ENCODE measurements at regions not wholly inside any gene's neighbourhood (a gene's known extent, or its start where the extent isn't known, plus 50 kb on each side); places are given as distances from the start of the nearest gene placed in this dataset.
A peak's percentile ranks its signal among the peaks of the same experiment; 100 is the strongest.

- no peak for DNase-seq
- Histone ChIP-seq H3K4me3 (no peak overlapping the region), H3K9me3 (no peaks in the 10 kb centered on the region), H3K4me1 (no peaks in the 10 kb centered on the region), H3K27ac (no peak overlapping the region), H3K27me3 (no peaks in the 10 kb centered on the region), H3K36me3 (no peaks in the 10 kb centered on the region)
- no peak for TF ChIP-seq CTCF (IDR thresholded peaks at IDR 0.05)
- ATAC-seq, result no peak
- intact Hi-C loops (cut with DNase I), result no loop called here
These were observed 336.3 kb upstream of the SMIM30 start for GRCh38 chr7:113454597-113455169.

GRCh38 chr7:113452245-113452644, 333.9 kb upstream of the SMIM30 start:
- no peak for TF ChIP-seq CTCF (IDR thresholded peaks at IDR 0.05)
- Histone ChIP-seq H3K4me1 (no peaks in the 10 kb centered on the region), H3K9me3 (no peaks in the 10 kb centered on the region), H3K27ac (no peak overlapping the region), H3K4me3 (no peak overlapping the region), H3K27me3 (no peaks in the 10 kb centered on the region), H3K36me3 (no peaks in the 10 kb centered on the region)
- intact Hi-C loops (cut with DNase I), result no loop called here
- ATAC-seq (peak; percentile 55), DNase-seq (no peak)

- no peak for TF ChIP-seq CTCF (IDR thresholded peaks at IDR 0.05)
- DNase-seq (no peak), ATAC-seq (no peak)
- H3K27ac ChIP-seq, result no peak overlapping the region
- H3K4me1 ChIP-seq, result no peaks in the 10 kb centered on the region
- intact Hi-C loops (cut with DNase I), result no loop called here
- H3K27me3 ChIP-seq, result no peaks in the 10 kb centered on the region
- H3K4me3 ChIP-seq, result no peak overlapping the region
- H3K36me3 ChIP-seq, result no peaks in the 10 kb centered on the region
- H3K9me3 ChIP-seq, result no peaks in the 10 kb centered on the region
These were observed 328.4 kb upstream of the SMIM30 start for GRCh38 chr7:113446791-113447190.

GRCh38 chr7:113446391-113446790, 328.0 kb upstream of the SMIM30 start:
- TF ChIP-seq CTCF (IDR thresholded peaks at IDR 0.05), result no peak
- H3K4me3 ChIP-seq, result no peak overlapping the region
- H3K27ac ChIP-seq, result no peak overlapping the region
- H3K36me3 ChIP-seq, result no peaks in the 10 kb centered on the region
- ATAC-seq (no peak), DNase-seq (no peak)
- intact Hi-C loops (cut with DNase I), result no loop called here
- H3K4me1 ChIP-seq, result no peaks in the 10 kb centered on the region
- no peaks in the 10 kb centered on the region for H3K9me3 ChIP-seq
- H3K27me3 ChIP-seq, result no peaks in the 10 kb centered on the region

GRCh38 chr7:113444261-113444660, 325.9 kb upstream of the SMIM30 start:
- Histone ChIP-seq H3K4me1 (no peaks in the 10 kb centered on the region), H3K27ac (no peak overlapping the region), H3K27me3 (no peaks in the 10 kb centered on the region), H3K4me3 (no peak overlapping the region), H3K9me3 (no peaks in the 10 kb centered on the region), H3K36me3 (no peaks in the 10 kb centered on the region)
- TF ChIP-seq CTCF (IDR thresholded peaks at IDR 0.05), result no peak
- intact Hi-C loops (cut with DNase I), result no loop called here
- no peak for ATAC-seq
- DNase-seq, result no peak

- no peak for ATAC-seq
- intact Hi-C loops (cut with DNase I), result no loop called here
These were observed 321.8 kb upstream of the SMIM30 start for GRCh38 chr7:113440173-113440572.

More at GRCh38 chr7:113440173-113440572, 321.8 kb upstream of the SMIM30 start:
- H3K27me3 ChIP-seq, result no peaks in the 10 kb centered on the region
- no peak overlapping the region for H3K27ac ChIP-seq
- TF ChIP-seq CTCF (IDR thresholded peaks at IDR 0.05), result no peak
- no peaks in the 10 kb centered on the region for H3K36me3 ChIP-seq
- no peaks in the 10 kb centered on the region for H3K4me1 ChIP-seq
- DNase-seq, result no peak
- no peaks in the 10 kb centered on the region for H3K9me3 ChIP-seq
- H3K4me3 ChIP-seq, result no peak overlapping the region

All from upper lobe of right lung (tissue), 1 donor.